Upper lobe of left lung (tissue), 6 donors: ENCODE measurements at regions not wholly inside any gene's neighbourhood (a gene's known extent, or its start where the extent isn't known, plus 50 kb on each side); places are given as distances from the start of the nearest gene placed in this dataset.
A peak's percentile ranks its signal among the peaks of the same experiment; 100 is the strongest.

Experiments used
- ATAC-seq, 2 donors: fragments of 200-7000 bp; cut with Tn5 transposase; one replicate each; pipeline ENCODE4 v1.9.1; 2022; ENCODE audit warnings: mild to moderate bottlenecking in 2 of 2, moderate library complexity in 2 of 2; ENCODE audit not compliant: low FRiP score in 2 of 2
- DNase-seq, 2 donors: peaks; one replicate each; pipeline ENCODE4 v3.0.0-alpha.2; 2019 to 2020
- H3K27ac ChIP-seq, 4 donors: fragments of 200-600 bp; sonication (generic); one replicate each; pipeline ENCODE4 v1.5.1; 2016 to 2019
- H3K27me3 ChIP-seq, 4 donors: fragments of 200-600 bp; sonication (generic); one replicate each; pipeline ENCODE4 v1.5.1; 2017 to 2019
- H3K36me3 ChIP-seq, 4 donors: fragments of 200-600 bp; sonication (generic); one replicate each; pipeline ENCODE4 v1.5.1; 2016 to 2019
- H3K4me1 ChIP-seq, 4 donors: fragments of 200-600 bp; sonication (generic); one replicate each; pipeline ENCODE4 v1.5.1; 2018 to 2019
- H3K4me3 ChIP-seq, 4 donors: fragments of 200-600 bp; sonication (generic); one replicate each; pipeline ENCODE4 v1.5.1; 2017 to 2019; ENCODE audit warnings: mild to moderate bottlenecking in 2 of 4, moderate library complexity in 1 of 4
- H3K9me3 ChIP-seq, 4 donors: fragments of 200-600 bp; sonication (generic); one replicate each; pipeline ENCODE4 v1.5.1; 2018 to 2019
- CTCF ChIP-seq, 6 experiments: fragments of 450-650 bp in 4 of 6; fragments of 200-600 bp in 2 of 6; sonication (generic) in 2 of 6; IDR thresholded peaks; one replicate each; pipeline ENCODE4 v1.5.1; 2016 to 2019; ENCODE audit warnings: antibody characterized with exemption in 6 of 6
- EP300 ChIP-seq, 4 donors: sonication (generic); formaldehyde crosslinking; IDR thresholded peaks; one replicate each; pipeline ENCODE4 v1.5.1; 2017; ENCODE audit warnings: antibody characterized with exemption in 4 of 4, control low read depth in 2 of 4
- POLR2A ChIP-seq, 4 donors: fragments of 450-650 bp; IDR thresholded peaks; one replicate each; pipeline ENCODE4 v1.5.1; 2016 to 2017; ENCODE audit warnings: antibody characterized with exemption in 4 of 4, mild to moderate bottlenecking in 2 of 4
- POLR2AphosphoS5 ChIP-seq, 2 donors: sonication (generic); formaldehyde crosslinking; IDR thresholded peaks; one replicate each; pipeline ENCODE4 v1.5.1; 2017; ENCODE audit warnings: antibody characterized with exemption in 2 of 2
- WGBS, 2 donors: methylation state at CpG; one replicate each; pipeline ENCODE4 v1.1.5; 2017 to 2018; 5-methylcytosine and 5-hydroxymethylcytosine counted together
- donor health status: DM: no; HTN: no; CAD: no; lungs with moderate emphysema.
- donor health status: DM: no; HTN: yes; CAD: no; lungs with severe emphysema.

GRCh38 chr2:236908439-236909192 lies 177.1 kb upstream of the COPS8 start:
- peak in 1 of 2 donors; percentile 40 for DNase-seq
- no peaks in the 10 kb centered on the region for H3K9me3 ChIP-seq
- no peak overlapping the region for H3K27ac ChIP-seq
- no peaks in the 10 kb centered on the region for H3K36me3 ChIP-seq
- peaks cover 0 to 15% (median 1%) of the 10 kb centered on the region in 4 donors for H3K4me1 ChIP-seq
- peak in 1 of 2 donors; percentile 38 for ATAC-seq
- TF ChIP-seq POLR2AphosphoS5 (IDR thresholded peaks at IDR 0.05) (no peak), CTCF (IDR thresholded peaks at IDR 0.05) (no peak), EP300 (IDR thresholded peaks at IDR 0.05) (no peak), POLR2A (IDR thresholded peaks at IDR 0.05) (no peak)
- WGBS, 2 donors, result 90 to 93% methylated on average over 15 to 16 of the region's 16 CpGs
- no peak overlapping the region for H3K4me3 ChIP-seq
- no peaks in the 10 kb centered on the region for H3K27me3 ChIP-seq

- H3K27ac ChIP-seq, result no peak overlapping the region
- WGBS, 2 donors, result 77 to 96% methylated on average over 7 of the region's 7 CpGs
- DNase-seq (no peak), ATAC-seq (no peak)
- TF ChIP-seq CTCF (IDR thresholded peaks at IDR 0.05) (no peak), POLR2AphosphoS5 (IDR thresholded peaks at IDR 0.05) (no peak), EP300 (IDR thresholded peaks at IDR 0.05) (no peak), POLR2A (IDR thresholded peaks at IDR 0.05) (no peak)
- H3K36me3 ChIP-seq, result no peaks in the 10 kb centered on the region
- no peak overlapping the region for H3K4me3 ChIP-seq
- H3K9me3 ChIP-seq, result no peaks in the 10 kb centered on the region
- peaks cover 0 to 15% (median 1%) of the 10 kb centered on the region in 4 donors for H3K4me1 ChIP-seq
- no peaks in the 10 kb centered on the region for H3K27me3 ChIP-seq
These were observed 176.5 kb upstream of the COPS8 start for GRCh38 chr2:236909193-236909504.

- no peak overlapping the region for H3K4me3 ChIP-seq
- no peaks in the 10 kb centered on the region for H3K9me3 ChIP-seq
- no peaks in the 10 kb centered on the region for H3K27me3 ChIP-seq
- no peak overlapping the region for H3K27ac ChIP-seq
- H3K36me3 ChIP-seq, result no peaks in the 10 kb centered on the region
- peak in 1 of 2 donors; percentile 11 for ATAC-seq
- 88 to 89% methylated on average over 7 of the region's 7 CpGs for WGBS, 2 donors
- DNase-seq, result peak in 1 of 2 donors; percentile 29
- TF ChIP-seq POLR2A (IDR thresholded peaks at IDR 0.05) (no peak), POLR2AphosphoS5 (IDR thresholded peaks at IDR 0.05) (no peak), CTCF (IDR thresholded peaks at IDR 0.05) (no peak), EP300 (IDR thresholded peaks at IDR 0.05) (no peak)
- H3K4me1 ChIP-seq, result peaks cover 0 to 15% (median 1%) of the 10 kb centered on the region in 4 donors
These were observed 175.9 kb upstream of the COPS8 start for GRCh38 chr2:236909802-236910201.

- TF ChIP-seq EP300 (IDR thresholded peaks at IDR 0.05) (no peak), CTCF (IDR thresholded peaks at IDR 0.05) (no peak), POLR2A (IDR thresholded peaks at IDR 0.05) (no peak), POLR2AphosphoS5 (IDR thresholded peaks at IDR 0.05) (no peak)
- H3K27me3 ChIP-seq, result no peaks in the 10 kb centered on the region
- ATAC-seq, result no peak
- WGBS, 2 donors, result 88% methylated on average over 14 of the region's 14 CpGs
- no peaks in the 10 kb centered on the region for H3K36me3 ChIP-seq
- H3K9me3 ChIP-seq, result no peaks in the 10 kb centered on the region
- no peak for DNase-seq
- H3K4me3 ChIP-seq, result no peak overlapping the region
- H3K4me1 ChIP-seq, result peaks cover 0 to 15% (median under 1%) of the 10 kb centered on the region in 4 donors
- no peak overlapping the region for H3K27ac ChIP-seq
These were observed 174.8 kb upstream of the COPS8 start for GRCh38 chr2:236910781-236911495.
